CD4-positive, alpha-beta T cell (primary cell): ENCODE measurements at regions not wholly inside any gene's neighbourhood (a gene's known extent, or its start where the extent isn't known, plus 50 kb on each side); places are given as distances from the start of the nearest gene placed in this dataset.

Experiments
- ATAC-seq: fragments of 200-7000 bp; cut with Tn5 transposase; one replicate; pipeline ENCODE4 v1.10.0; 2022; ENCODE audit warnings: mild to moderate bottlenecking; ENCODE audit not compliant: poor library complexity
- CTCF ChIA-PET: fragments of 350-600 bp; sonication (Branson Sonifier 250); formaldehyde crosslinking; loops from one replicate; lab custom pipeline; 2021; ENCODE audit warnings: antibody characterized with exemption, inconsistent platforms; lab: Charles Lee
- POLR2A ChIA-PET: fragments of 350-600 bp; sonication (Branson Sonifier 250); formaldehyde crosslinking; loops from one replicate; lab custom pipeline; 2021; ENCODE audit warnings: antibody characterized with exemption, inconsistent platforms; lab: Charles Lee
- DNase-seq, 14 experiments: peaks; one replicate each; pipeline ENCODE4 v3.0.0-alpha.2; 2013 to 2020; ENCODE audit warnings: mixed read lengths in 2 of 14
- H3K27ac ChIP-seq, 2 donors: one replicate each; pipeline versions ENCODE4 v1.5.1 to v1.7.0; 2013; ENCODE audit warnings: low read length in 2 of 2, low read depth in 1 of 2, mild to moderate bottlenecking in 1 of 2
- H3K27me3 ChIP-seq, 2 experiments: 1 replicate in 1 of 2; 2 replicates in 1 of 2; pipeline versions ENCODE4 v1.6.1 to v1.7.0; 2013; ENCODE audit warnings: low read length in 2 of 2, control low read depth in 1 of 2, mild to moderate bottlenecking in 1 of 2, moderate library complexity in 1 of 2; ENCODE audit not compliant: insufficient read depth in 2 of 2, control insufficient read depth in 1 of 2
- H3K36me3 ChIP-seq: one replicate; pipeline ENCODE4 v1.6.1; 2013; ENCODE audit warnings: low read length, control low read depth; ENCODE audit not compliant: insufficient read depth
- H3K4me1 ChIP-seq: one replicate; pipeline ENCODE4 v1.6.1; 2013; ENCODE audit warnings: low read length, control low read depth; ENCODE audit not compliant: insufficient read depth
- H3K4me3 ChIP-seq: one replicate; pipeline ENCODE4 v1.5.1; 2013; ENCODE audit warnings: mild to moderate bottlenecking, low read length, moderate library complexity
- H3K9me3 ChIP-seq, 2 experiments: 1 replicate in 1 of 2; 2 replicates in 1 of 2; pipeline versions ENCODE4 v1.6.1 to v1.7.0; 2013; ENCODE audit warnings: low read length in 2 of 2, mild to moderate bottlenecking in 2 of 2, control low read depth in 1 of 2, moderate library complexity in 1 of 2; ENCODE audit not compliant: control insufficient read depth in 1 of 2, insufficient read depth in 1 of 2
- H3K27ac Mint-ChIP-seq: one replicate; pipeline ENCODE4 v1.8.0; 2020; ENCODE audit warnings: mixed read lengths
- H3K27me3 Mint-ChIP-seq: one replicate; pipeline ENCODE4 v1.8.0; 2021; ENCODE audit warnings: mixed read lengths
- H3K36me3 Mint-ChIP-seq: one replicate; pipeline ENCODE4 v1.8.0; 2021; ENCODE audit warnings: low read depth, mixed read lengths
- H3K4me1 Mint-ChIP-seq: one replicate; pipeline ENCODE4 v1.8.0; 2021; ENCODE audit warnings: low read depth, mixed read lengths
- H3K4me3 Mint-ChIP-seq: one replicate; pipeline ENCODE4 v1.8.0; 2020; ENCODE audit warnings: mild to moderate bottlenecking, mixed read lengths
- H3K9me3 Mint-ChIP-seq: one replicate; pipeline ENCODE4 v1.8.0; 2020; ENCODE audit warnings: mixed read lengths
- intact Hi-C, 2 experiments: fragments of 100-400 bp; cut with DNase I in 1 of 2; cut with micrococcal nuclease in 1 of 2; formaldehyde crosslinking; loops; one replicate each; pipeline versions ENCODE4 v1.15.1 to v1.9.0; 2023 to 2025; cut with DNase I, micrococcal nuclease
- TF ChIP-seq, protein P1 (sequence below): fragments of 200-600 bp; IDR thresholded peaks from one replicate; pipeline ENCODE4 v1.8.0; 2022; ENCODE audit warnings: antibody characterized with exemption, mild to moderate bottlenecking

GRCh38 chr16:47806309-47806847, 345.2 kb downstream of the PHKB start:
- Mint-ChIP-seq H3K4me3 (no peak overlapping the region), H3K27ac (no peak overlapping the region), H3K4me1 (no peaks in the 10 kb centered on the region), H3K27me3 (no peaks in the 10 kb centered on the region), H3K36me3 (no peaks in the 10 kb centered on the region), H3K9me3 (peaks cover 2% of the 10 kb centered on the region)
- H3K27ac ChIP-seq: no peak overlapping the region
- ChIA-PET POLR2A (no interaction called here), CTCF (no interaction called here)
- TF ChIP-seq, protein P1, sequence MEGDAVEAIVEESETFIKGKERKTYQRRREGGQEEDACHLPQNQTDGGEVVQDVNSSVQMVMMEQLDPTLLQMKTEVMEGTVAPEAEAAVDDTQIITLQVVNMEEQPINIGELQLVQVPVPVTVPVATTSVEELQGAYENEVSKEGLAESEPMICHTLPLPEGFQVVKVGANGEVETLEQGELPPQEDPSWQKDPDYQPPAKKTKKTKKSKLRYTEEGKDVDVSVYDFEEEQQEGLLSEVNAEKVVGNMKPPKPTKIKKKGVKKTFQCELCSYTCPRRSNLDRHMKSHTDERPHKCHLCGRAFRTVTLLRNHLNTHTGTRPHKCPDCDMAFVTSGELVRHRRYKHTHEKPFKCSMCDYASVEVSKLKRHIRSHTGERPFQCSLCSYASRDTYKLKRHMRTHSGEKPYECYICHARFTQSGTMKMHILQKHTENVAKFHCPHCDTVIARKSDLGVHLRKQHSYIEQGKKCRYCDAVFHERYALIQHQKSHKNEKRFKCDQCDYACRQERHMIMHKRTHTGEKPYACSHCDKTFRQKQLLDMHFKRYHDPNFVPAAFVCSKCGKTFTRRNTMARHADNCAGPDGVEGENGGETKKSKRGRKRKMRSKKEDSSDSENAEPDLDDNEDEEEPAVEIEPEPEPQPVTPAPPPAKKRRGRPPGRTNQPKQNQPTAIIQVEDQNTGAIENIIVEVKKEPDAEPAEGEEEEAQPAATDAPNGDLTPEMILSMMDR: no peak
- ATAC-seq (no peak), DNase-seq (no peak)
- H3K27me3 ChIP-seq: no peaks in the 10 kb centered on the region
- no peaks in the 10 kb centered on the region for H3K9me3 ChIP-seq
- no peaks in the 10 kb centered on the region for H3K36me3 ChIP-seq
- intact Hi-C loops: no loop called here
- no peak overlapping the region for H3K4me3 ChIP-seq
- no peaks in the 10 kb centered on the region for H3K4me1 ChIP-seq

- Mint-ChIP-seq H3K27me3 (no peaks in the 10 kb centered on the region), H3K9me3 (peaks cover 7% of the 10 kb centered on the region), H3K27ac (no peak overlapping the region), H3K4me3 (no peak overlapping the region), H3K36me3 (no peaks in the 10 kb centered on the region), H3K4me1 (no peaks in the 10 kb centered on the region)
- Histone ChIP-seq H3K4me3 (no peak overlapping the region), H3K27me3 (no peaks in the 10 kb centered on the region), H3K27ac (no peak overlapping the region), H3K9me3 (peaks cover 9 to 11% of the 10 kb centered on the region in 2 experiments), H3K4me1 (no peaks in the 10 kb centered on the region), H3K36me3 (no peaks in the 10 kb centered on the region)
- POLR2A ChIA-PET: no interaction called here
- intact Hi-C loops: no loop called here
- CTCF ChIA-PET: no interaction called here
- ATAC-seq (no peak), DNase-seq (no peak)
- TF ChIP-seq, protein P1: no peak
Measured at GRCh38 chr16:47787696-47788095, 326.6 kb downstream of the PHKB start.

DNA sequence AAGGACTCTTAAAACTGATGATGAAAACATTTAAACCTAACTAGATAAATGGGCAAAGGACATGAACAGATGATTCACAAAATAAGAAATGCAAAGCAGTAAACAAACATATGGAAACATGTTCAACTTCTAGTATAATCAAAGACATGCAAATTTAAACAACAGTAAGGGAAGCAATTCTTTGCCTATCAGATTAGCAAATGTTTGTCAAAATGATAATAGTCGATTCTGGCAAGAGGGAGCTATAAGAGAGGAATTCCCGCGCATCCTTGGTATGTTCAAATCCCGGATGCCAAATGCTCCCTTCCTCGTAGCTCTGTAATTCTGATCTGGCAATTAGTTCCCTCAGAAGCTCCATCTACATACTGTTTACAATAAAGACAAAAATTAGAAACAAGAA, 320.5 kb downstream of the PHKB start:
- TF ChIP-seq, protein P1: no peak
- Mint-ChIP-seq H3K4me3 (no peak overlapping the region), H3K27ac (no peak overlapping the region), H3K36me3 (no peaks in the 10 kb centered on the region), H3K9me3 (no peaks in the 10 kb centered on the region), H3K27me3 (no peaks in the 10 kb centered on the region), H3K4me1 (peaks cover 9% of the 10 kb centered on the region)
- no peak overlapping the region for H3K27ac ChIP-seq
- ChIA-PET CTCF (no interaction called here), POLR2A (no interaction called here)
- ATAC-seq (no peak), DNase-seq (no peak)
- no peaks in the 10 kb centered on the region for H3K9me3 ChIP-seq
- intact Hi-C loops: no loop called here
- no peaks in the 10 kb centered on the region for H3K36me3 ChIP-seq
- no peaks in the 10 kb centered on the region for H3K27me3 ChIP-seq
- no peaks in the 10 kb centered on the region for H3K4me1 ChIP-seq
- no peak overlapping the region for H3K4me3 ChIP-seq
